H54 (cell line): ENCODE measurements at regions not wholly inside any gene's neighbourhood (a gene's known extent, or its start where the extent isn't known, plus 50 kb on each side); places are given as distances from the start of the nearest gene placed in this dataset.

ENCODE experiments used
- DNase-seq: peaks from one replicate; pipeline ENCODE4 v3.0.0; 2011; ENCODE audit warnings: low spot score, mixed read lengths; ENCODE audit not compliant: insufficient read length
- FAIRE-seq: peaks from 3 replicates; lab custom pipeline; 2011; peaks lifted over from hg19 to GRCh38; lab: Jason Lieb, UNC
- POLR2A ChIP-seq: IDR thresholded peaks from 2 replicates; pipeline ENCODE4 v1.6.1; 2011; ENCODE audit warnings: low read depth, mild to moderate bottlenecking, low read length

GRCh38 chr2:18156421-18156820, 278.0 kb downstream of the KCNS3 start:
- FAIRE-seq: no peak
- no peak for DNase-seq
- no peak for TF ChIP-seq POLR2A

- TF ChIP-seq POLR2A: no peak
- no peak for DNase-seq
- FAIRE-seq: no peak
Observed at GRCh38 chr2:18156002-18156401, 277.5 kb downstream of the KCNS3 start.

GRCh38 chr2:18154812-18155211, 276.3 kb downstream of the KCNS3 start:
- FAIRE-seq: no peak
- DNase-seq: no peak
- TF ChIP-seq POLR2A: no peak

GRCh38 chr2:18154259-18154658, 275.8 kb downstream of the KCNS3 start:
- FAIRE-seq: peak; percentile 94
- no peak for TF ChIP-seq POLR2A
- DNase-seq: no peak

- no peak for TF ChIP-seq POLR2A
- FAIRE-seq (no peak), DNase-seq (no peak)
Observed at GRCh38 chr2:18153741-18154140, 275.3 kb downstream of the KCNS3 start.

- no peak for DNase-seq
- no peak for FAIRE-seq
- TF ChIP-seq POLR2A: no peak
Observed at GRCh38 chr2:18151237-18151636, 272.8 kb downstream of the KCNS3 start.

- FAIRE-seq (peak; percentile 88), DNase-seq (no peak)
- no peak for TF ChIP-seq POLR2A
Observed at GRCh38 chr2:18149660-18150246, 271.3 kb downstream of the KCNS3 start.

GRCh38 chr2:18136881-18137475, 258.5 kb downstream of the KCNS3 start:
- DNase-seq (no peak), FAIRE-seq (no peak)
- TF ChIP-seq POLR2A: no peak

- no peak for FAIRE-seq
- no peak for TF ChIP-seq POLR2A
- no peak for DNase-seq
Observed at GRCh38 chr2:18133310-18133709, 254.8 kb downstream of the KCNS3 start.

- no peak for DNase-seq
- no peak for TF ChIP-seq POLR2A
- FAIRE-seq: peak; percentile 69
Observed at GRCh38 chr2:18132697-18133096, 254.2 kb downstream of the KCNS3 start.

GRCh38 chr2:18131761-18132160, 253.3 kb downstream of the KCNS3 start:
- FAIRE-seq: no peak
- TF ChIP-seq POLR2A: no peak
- DNase-seq: no peak

GRCh38 chr2:18129348-18129747, 250.9 kb downstream of the KCNS3 start:
- TF ChIP-seq POLR2A: no peak
- FAIRE-seq (no peak), DNase-seq (no peak)

GRCh38 chr2:18125303-18125702, 246.8 kb downstream of the KCNS3 start:
- TF ChIP-seq POLR2A: no peak
- DNase-seq (no peak), FAIRE-seq (no peak)

- no peak for TF ChIP-seq POLR2A
- DNase-seq: no peak
- no peak for FAIRE-seq
Observed at GRCh38 chr2:18124116-18124835, 245.8 kb downstream of the KCNS3 start.

GRCh38 chr2:18123577-18123976, 245.1 kb downstream of the KCNS3 start:
- no peak for FAIRE-seq

More at GRCh38 chr2:18123577-18123976, 245.1 kb downstream of the KCNS3 start:
- no peak for TF ChIP-seq POLR2A
- DNase-seq: no peak
